GM18508 (cell line): ENCODE measurements at regions not wholly inside any gene's neighbourhood (a gene's known extent, or its start where the extent isn't known, plus 50 kb on each side); places are given as distances from the start of the nearest gene placed in this dataset.

Source experiments
- ATAC-seq: cut with Tn5 transposase; IDR thresholded peaks from one replicate; pipeline ENCODE4 v1.9.1; 2021; ENCODE audit warnings: moderate number of reproducible peaks; ENCODE audit not compliant: insufficient read depth, unreplicated experiment

DNA sequence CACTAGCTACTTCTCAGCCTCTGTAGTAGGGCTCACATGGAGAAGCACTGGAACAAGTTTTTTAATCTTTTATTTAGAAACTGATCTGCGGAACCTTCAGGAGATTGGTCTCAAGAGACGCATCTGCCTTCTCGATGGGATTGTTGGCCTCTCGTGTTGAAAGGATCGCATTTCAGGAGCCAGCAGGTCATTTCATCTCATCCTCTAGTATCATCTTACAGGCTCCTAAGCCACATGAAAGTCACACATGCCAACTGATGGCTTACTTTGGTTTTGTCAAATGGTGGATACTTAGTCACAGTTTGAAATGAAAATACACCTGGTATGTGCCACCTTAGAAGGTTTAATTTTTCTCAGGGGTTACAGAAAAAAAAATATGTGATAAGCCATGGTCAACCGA is 1703.6 kb downstream of the EFNB2 start:
- ATAC-seq, result no peak

DNA sequence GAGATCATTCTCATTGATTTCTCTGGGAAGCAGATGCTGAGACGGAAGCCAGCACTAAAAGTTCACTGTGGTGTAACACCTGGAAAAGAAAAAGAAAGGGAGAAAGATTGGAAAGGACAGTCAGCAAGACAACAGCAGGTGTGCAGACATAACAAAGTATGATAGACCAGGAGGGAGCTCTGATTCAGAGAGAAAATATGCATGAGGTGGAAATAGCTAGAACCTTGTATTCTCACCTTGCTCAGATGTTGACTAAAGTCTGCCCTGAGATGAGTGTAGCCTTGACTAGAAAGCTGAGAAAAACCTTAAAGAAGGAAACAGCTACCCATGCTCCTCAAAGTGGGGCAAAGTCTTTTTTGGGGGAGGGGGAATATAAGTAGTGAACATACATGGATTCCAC is 1711.8 kb downstream of the EFNB2 start:
- no peak for ATAC-seq

GRCh38 chr13:104823071-104823470 is 1712.4 kb downstream of the EFNB2 start:
- no peak for ATAC-seq

DNA sequence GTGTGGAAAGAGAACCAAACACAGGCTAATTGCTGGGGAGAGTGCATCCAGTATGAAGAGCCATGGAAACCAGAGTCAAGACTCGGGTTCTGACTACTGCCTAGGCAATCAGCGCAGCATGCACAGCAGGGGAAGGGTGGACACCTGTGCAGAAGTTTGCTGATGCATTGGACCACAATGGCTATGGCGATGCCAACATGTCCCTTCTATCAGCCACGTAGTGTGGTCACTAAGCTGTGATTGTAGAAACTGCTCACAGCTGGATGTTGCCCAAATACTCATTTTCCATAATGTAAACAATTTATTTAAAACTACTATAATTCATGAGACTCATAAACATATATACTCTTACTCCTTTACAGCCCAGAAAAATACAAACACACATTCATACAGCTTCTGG is 1718.2 kb downstream of the EFNB2 start:
- ATAC-seq, result no peak

DNA sequence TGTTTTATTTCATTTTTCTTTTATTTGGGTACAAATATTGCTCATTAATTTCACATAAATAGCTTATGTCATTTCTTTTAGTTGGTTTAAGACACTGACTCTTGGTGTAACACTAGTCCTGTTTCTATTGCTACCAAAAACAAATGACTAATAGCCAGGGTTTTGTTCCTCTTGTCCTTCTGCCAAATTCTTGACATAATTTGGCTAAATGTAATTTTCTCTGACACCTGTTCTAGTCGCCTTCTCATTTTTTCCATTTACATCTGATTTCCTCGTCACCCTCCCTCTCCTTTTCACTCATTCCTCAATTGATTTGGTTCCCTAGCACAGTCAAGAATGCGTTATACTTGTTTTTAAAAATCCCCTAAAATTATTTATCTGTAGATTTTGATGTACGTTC is 1718.7 kb downstream of the EFNB2 start:
- ATAC-seq, result no peak

DNA sequence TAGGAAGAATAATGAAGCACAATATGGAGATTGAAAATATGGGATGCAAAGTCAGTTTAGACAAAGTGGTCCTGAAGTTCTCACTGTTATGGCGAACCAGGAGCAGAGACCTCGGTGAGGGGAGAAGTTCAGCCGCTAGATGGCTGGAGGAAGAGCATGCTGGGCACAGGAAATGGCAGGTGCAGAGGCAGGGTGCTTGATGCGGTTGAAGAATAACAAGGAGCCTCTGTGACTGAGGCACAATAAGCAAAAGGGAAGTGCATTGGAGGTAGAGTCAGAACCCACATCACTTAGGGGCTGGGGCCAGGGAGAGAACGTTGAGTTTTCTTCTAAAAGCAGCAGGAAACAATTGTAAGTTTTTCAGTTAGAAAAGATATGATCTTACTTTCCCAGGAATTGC is 1725.2 kb downstream of the EFNB2 start:
- no peak for ATAC-seq

DNA sequence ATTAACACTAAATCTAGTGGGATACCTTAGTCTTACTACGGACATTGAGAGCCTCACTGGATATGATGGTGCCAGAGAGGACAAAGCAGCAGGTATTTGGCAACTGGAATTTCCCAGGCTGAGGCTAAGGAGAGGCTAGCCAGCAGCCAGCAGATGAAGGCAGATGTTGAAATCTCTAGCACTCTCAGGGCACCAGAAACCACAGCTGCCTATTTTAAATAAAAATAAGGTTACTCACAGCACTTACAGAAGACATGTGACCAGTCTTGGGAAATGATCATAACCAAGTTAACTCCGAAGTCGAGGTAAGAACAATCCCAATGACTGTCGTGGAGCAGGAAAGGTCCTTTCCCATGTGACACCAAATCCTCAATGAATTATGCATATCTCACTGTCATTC is 1726.0 kb downstream of the EFNB2 start:
- no peak for ATAC-seq

DNA sequence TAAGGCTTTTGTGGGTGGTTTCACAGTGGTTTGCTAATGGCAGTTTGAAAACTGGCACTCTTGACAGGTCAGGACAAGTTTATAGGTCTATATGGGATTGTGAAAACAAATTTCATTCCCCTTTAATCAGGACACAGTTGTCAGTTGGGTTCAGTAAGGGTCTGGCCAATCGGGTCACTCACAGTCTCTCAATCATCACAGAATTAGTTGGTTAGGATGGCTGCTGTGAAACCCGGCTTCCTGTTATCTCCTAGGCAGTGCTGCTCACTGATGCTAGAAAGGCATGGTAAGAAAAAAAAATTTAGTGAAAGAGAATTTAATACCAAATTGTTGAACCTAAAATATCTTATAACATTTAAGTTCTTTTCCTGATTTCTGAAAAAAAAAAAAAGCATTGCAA is 1730.1 kb downstream of the EFNB2 start:
- no peak for ATAC-seq

- no peak for ATAC-seq
Measured at GRCh38 chr13:104799152-104799551, 1732.9 kb upstream of the SLC10A2 start.

- no peak for ATAC-seq
Measured at GRCh38 chr13:104798486-104798885, 1732.3 kb upstream of the SLC10A2 start.

DNA sequence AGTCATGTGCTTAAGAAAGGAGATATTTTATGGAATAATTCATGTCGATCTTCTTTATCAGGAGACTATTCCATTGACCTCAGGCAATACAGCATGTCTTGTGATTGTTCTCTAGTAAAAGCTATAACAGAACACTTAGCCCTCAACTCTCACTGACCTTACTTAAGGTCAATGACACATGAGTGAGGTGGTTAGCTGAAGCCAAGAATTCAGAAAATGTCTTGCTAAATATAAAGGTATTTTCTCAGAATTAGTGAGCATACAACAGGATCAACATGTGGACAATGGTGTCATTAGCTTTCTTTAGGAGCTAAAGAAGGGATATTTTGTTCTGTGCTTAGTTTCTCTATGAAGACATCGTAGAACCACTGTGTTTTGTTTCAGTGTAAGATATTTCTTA is 1730.4 kb upstream of the SLC10A2 start:
- ATAC-seq, result no peak

DNA sequence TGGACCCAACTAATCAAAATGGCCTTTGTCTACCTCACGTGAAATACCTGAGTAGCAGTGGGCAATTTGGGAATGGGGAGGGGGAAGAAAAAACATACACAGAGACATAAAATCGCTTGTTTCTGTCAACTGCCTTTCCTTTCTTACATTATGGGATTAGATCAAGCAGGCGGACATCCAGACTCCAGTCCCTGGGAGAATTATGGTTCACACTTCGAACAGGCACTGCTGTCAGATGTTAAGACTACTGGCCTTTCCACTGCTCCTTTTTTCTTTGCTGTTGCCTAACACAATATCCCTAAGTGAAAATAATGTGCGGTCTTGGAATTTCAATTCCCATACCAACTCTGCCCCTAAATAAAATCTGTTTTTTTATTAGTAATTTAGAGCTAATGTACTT is 1719.7 kb upstream of the SLC10A2 start:
- no peak for ATAC-seq

DNA sequence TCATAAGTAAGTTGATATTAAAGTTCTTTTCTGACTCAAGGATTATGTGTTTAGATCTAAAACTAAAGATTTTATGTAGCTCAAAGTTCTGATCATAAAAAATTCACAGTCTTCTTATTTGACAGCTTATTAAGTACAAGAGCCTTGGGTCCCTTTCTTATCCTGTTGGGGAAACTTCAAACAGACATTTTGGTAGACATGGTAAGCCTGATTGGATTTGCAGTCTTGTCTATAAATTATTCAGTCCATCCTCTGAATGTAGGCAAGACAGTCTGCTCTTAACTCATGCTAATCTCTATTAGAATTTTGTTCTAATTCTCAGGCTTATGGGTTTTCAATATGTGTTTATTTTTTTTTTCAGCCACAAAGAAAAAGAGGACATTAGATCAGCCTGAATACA is 1718.7 kb upstream of the SLC10A2 start:
- ATAC-seq, result no peak

GRCh38 chr13:104782741-104783140 is 1716.5 kb upstream of the SLC10A2 start:
- no peak for ATAC-seq

DNA sequence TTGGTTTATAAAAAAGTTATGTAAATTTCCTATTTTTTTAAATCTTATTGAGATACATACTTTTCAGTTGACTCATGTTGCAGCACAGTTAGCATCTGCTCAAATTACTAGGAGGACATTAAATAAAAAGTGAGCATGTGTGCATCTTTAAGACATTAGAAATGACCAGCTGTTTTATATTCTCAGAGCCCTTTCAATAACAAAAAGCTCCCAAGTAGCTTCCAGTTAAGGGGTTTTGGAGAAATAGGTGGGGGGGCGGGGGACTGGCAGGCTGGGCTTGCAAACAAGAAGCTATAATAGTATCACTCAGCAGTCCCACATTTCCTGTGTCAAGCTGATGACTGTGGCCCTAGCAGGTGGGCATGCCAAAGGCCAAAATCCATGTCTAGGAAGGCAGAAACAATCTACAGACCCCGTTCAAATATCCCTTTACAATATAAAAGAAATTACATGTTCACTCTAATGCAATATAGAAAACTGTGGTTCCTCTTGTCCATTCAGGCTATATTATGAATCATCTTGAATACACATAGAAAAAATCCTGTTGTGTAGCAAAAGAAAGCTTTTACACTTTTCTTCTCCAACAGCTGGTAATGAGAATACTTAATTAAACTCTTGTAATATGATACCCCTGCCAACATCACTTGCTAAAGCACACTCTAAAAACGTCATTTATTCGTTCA is 1713.2 kb upstream of the SLC10A2 start:
- ATAC-seq, result no peak

- no peak for ATAC-seq
Measured at GRCh38 chr13:104773775-104774174, 1707.6 kb upstream of the SLC10A2 start.

DNA sequence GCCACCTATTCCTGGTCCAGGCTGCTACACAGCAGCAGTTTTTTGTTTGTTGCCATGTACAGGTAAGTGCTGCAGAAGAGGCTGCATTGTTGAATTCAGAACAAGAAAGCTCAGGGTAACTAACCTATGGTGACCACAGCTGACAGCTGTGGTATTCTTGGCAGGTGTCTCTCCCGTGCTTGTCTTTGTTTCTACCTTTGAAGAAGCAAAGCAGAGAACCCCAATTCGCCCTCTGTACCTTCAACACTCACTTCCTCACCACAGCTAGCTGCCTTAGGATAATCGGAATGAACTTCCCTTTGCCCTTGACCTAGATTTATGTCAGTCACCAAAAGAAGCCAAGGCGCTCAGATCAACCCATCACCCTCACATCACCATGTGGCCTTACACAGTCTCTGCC is 1703.3 kb upstream of the SLC10A2 start:
- ATAC-seq, result no peak

GRCh38 chr13:104766319-104766718 is 1700.1 kb upstream of the SLC10A2 start:
- ATAC-seq, result no peak

- ATAC-seq, result no peak
Measured at GRCh38 chr13:104764600-104764999, 1698.4 kb upstream of the SLC10A2 start.

- ATAC-seq, result no peak
Measured at GRCh38 chr13:104759069-104759468, 1692.9 kb upstream of the SLC10A2 start.

DNA sequence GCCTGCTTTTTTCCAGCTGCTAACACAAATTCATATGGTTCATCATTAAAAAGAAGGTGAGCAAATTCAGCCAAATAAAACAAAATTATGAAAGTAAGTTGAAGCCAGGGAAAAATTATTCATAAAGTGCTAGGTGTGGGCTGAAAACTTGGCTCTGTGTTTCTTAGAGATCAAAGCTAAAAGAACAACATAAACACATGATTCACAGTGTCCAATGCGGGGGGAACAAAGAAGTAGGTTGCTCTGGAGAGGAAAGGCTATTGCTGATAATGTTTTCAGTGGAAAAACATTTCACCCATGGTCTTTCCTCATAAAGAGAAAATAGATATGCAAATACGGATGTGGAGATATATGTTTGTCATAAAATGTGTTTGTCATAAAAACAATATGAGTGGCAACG is 1691.5 kb upstream of the SLC10A2 start:
- no peak for ATAC-seq

DNA sequence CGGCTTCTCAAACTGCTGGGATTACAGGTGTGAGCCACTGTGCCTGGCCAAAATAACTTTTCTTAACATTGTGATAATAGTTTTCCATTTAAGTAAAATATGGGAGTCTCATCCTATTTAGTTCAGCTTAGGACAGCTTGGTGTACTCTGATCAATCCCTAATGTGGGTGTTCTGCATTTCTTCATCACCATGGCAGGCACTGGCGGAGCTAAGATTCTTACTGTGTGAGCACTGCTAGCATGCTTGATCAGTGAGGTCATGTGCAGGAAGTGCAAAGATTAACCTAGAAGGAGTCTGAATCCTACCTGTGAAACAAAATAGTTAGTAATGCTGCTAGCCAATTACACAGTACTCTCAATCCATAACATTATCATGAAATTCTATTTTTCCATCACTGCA is 1684.2 kb upstream of the SLC10A2 start:
- ATAC-seq, result no peak
